ENCODE measurements at regions not wholly inside any gene's neighbourhood (a gene's known extent, or its start where the extent isn't known, plus 50 kb on each side); places are given as distances from the start of the nearest gene placed in this dataset.

DNA sequence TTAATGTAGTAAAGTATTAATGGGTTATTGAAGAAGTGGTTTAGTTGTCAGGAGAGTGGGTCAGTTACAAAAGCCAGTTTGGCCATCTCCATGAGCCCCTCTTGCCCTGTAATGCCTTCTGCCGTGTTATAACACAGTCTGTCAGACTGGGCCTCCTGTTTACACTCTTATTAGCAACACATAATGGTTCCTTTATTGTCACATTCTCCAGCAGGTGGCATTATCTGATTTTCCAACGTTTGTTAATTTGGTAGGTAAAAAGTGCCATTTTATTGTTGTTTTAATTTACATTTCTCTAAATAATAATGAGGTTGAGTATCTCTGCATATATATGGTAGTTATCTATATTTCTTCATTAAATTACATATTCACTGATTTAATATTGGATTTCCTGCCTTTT lies 560.8 kb downstream of the FGF13 start (continued):
- TF ChIP-seq ZSCAN20 (CRISPR knock-in tag; IDR thresholded peaks at IDR 0.05): no peak

DNA sequence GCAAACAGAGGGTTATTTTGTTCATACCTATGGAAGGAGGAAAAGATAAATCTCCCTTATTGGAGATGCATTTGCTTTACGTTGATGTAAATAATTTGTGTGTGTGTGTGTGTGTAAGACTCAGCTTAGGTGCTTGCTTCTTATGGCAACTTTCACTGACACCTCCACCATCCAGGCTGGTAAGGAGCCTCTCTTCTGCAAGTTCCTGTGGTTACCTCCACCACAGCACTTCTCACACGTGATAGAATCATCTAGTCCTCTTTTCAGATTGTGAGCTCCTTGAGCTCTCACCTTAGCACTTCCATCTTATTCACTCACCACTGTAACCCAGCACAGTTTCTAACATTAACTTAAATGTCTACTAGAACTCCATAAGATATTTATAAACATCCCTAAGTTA lies 553.7 kb downstream of the FGF13 start:
- ChIA-PET CTCF (no interaction called here), POLR2A (no interaction called here)
- no peak overlapping the region for H3K4me2 ChIP-seq
- 3% methylated on average over 2 of the region's 2 CpGs for WGBS (ENCODE audit: missing lambda C conversion rate)
- H3K27ac ChIP-seq: no peak overlapping the region
- no peaks in the 10 kb centered on the region for H3K4me1 ChIP-seq
- no peak overlapping the region for H3K4me3 ChIP-seq
- FAIRE-seq (no peak), ATAC-seq (no peak), DNase-seq (ENCODE audit: low read depth in 1 of 2, low spot score in 1 of 2) (no peak)
- H3K9me3 ChIP-seq: no peaks in the 10 kb centered on the region
- TF ChIP-seq RNF2 (IDR thresholded peaks at IDR 0.05; ENCODE audit: borderline replicate concordance, low read depth) (no peak), HDAC2 (IDR thresholded peaks at IDR 0.05) (no peak), CEBPB (IDR thresholded peaks at IDR 0.05) (no peak)

DNA sequence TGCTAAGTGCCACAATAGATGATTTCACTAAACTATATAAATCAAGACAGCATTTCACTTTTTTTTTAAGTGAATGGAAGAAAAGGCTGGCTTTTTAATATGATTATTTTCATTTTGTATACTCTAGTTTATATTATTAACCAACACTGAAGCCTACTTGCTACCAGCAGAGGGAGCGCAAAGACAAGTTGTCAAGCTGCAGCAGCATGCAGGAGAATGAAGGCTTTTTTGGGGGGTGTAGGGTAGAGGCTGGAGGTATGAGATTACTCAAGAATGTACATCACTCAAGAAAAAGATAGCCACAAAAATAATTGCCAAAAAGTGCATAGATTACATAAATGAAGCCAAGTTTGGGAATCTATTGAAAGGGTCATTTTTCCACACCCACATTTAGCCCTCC lies 519.5 kb downstream of the FGF13 start:
- H3K4me1 ChIP-seq: no peaks in the 10 kb centered on the region
- FAIRE-seq: no peak
- H3K27ac ChIP-seq: no peak overlapping the region
- CTCF ChIA-PET: no interaction called here
- WGBS (ENCODE audit: missing lambda C conversion rate): 8% methylated on average over 1 of the region's 1 CpG
- peak in 1 of 2 experiments; percentile 32 for DNase-seq (ENCODE audit: low read depth in 1 of 2, low spot score in 1 of 2)
- POLR2A ChIA-PET: no interaction called here
- no peak; a peak in 1 of 6 replicates for ATAC-seq
- H3K4me3 ChIP-seq: no peak overlapping the region
- H3K4me2 ChIP-seq: no peak overlapping the region
- TF ChIP-seq, protein P1, sequence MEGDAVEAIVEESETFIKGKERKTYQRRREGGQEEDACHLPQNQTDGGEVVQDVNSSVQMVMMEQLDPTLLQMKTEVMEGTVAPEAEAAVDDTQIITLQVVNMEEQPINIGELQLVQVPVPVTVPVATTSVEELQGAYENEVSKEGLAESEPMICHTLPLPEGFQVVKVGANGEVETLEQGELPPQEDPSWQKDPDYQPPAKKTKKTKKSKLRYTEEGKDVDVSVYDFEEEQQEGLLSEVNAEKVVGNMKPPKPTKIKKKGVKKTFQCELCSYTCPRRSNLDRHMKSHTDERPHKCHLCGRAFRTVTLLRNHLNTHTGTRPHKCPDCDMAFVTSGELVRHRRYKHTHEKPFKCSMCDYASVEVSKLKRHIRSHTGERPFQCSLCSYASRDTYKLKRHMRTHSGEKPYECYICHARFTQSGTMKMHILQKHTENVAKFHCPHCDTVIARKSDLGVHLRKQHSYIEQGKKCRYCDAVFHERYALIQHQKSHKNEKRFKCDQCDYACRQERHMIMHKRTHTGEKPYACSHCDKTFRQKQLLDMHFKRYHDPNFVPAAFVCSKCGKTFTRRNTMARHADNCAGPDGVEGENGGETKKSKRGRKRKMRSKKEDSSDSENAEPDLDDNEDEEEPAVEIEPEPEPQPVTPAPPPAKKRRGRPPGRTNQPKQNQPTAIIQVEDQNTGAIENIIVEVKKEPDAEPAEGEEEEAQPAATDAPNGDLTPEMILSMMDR (IDR thresholded peaks at IDR 0.05): peak; percentile 37; the same call in 2 of the 3 replicates
- TF ChIP-seq SMC3 (IDR thresholded peaks at IDR 0.05): peak; percentile 28; the same call in 1 of the 3 replicates
- TF ChIP-seq, protein P2, sequence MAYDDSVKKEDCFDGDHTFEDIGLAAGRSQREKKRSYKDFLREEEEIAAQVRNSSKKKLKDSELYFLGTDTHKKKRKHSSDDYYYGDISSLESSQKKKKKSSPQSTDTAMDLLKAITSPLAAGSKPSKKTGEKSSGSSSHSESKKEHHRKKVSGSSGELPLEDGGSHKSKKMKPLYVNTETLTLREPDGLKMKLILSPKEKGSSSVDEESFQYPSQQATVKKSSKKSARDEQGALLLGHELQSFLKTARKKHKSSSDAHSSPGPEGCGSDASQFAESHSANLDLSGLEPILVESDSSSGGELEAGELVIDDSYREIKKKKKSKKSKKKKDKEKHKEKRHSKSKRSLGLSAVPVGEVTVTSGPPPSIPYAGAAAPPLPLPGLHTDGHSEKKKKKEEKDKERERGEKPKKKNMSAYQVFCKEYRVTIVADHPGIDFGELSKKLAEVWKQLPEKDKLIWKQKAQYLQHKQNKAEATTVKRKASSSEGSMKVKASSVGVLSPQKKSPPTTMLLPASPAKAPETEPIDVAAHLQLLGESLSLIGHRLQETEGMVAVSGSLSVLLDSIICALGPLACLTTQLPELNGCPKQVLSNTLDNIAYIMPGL (CRISPR knock-in tag; IDR thresholded peaks at IDR 0.05; ENCODE audit: borderline replicate concordance): no peak
- TF ChIP-seq RAD21 (conservative IDR thresholded peaks at IDR 0.05 in 1 of 2, IDR thresholded peaks at IDR 0.05 in 1 of 2): peak; percentile 49 to 58
- TF ChIP-seq TP53 (CRISPR knock-in tag; IDR thresholded peaks at IDR 0.05): no peak
- H3K9me3 ChIP-seq: no peaks in the 10 kb centered on the region

DNA sequence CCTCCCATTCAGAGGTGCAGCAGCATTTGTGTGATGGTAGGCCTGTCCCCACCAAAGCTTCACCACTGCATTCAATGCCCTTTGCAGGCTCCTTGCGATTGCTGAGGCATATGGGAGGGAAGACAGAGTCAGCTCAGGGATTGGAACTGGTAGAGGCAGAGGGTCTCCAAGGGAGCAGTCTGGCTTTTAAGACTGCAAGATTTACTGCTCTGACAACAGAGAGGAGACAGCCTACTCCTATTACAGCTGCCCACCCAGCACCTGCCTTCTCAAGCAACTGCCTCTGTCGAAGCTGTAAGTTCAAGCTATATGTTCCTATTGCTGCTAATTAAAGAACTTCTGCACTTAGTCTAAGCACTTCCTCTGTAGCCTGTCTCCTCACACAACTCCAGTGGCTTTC lies 481.8 kb downstream of the FGF13 start:
- POLR2A ChIA-PET: no interaction called here
- WGBS (ENCODE audit: missing lambda C conversion rate): 0% methylated on average over 2 of the region's 2 CpGs
- FAIRE-seq: no peak

More for the DNA sequence above, 481.8 kb downstream of the FGF13 start:
- ATAC-seq (no peak), DNase-seq (ENCODE audit: low read depth in 1 of 2, low spot score in 1 of 2) (no peak)
- no peaks in the 10 kb centered on the region for H3K4me1 ChIP-seq
- H3K4me3 ChIP-seq: no peak overlapping the region
- H3K9me3 ChIP-seq: no peaks in the 10 kb centered on the region
- no peak overlapping the region for H3K27ac ChIP-seq
- H3K4me2 ChIP-seq: no peak overlapping the region
- CTCF ChIA-PET: no interaction called here
- TF ChIP-seq MAZ (IDR thresholded peaks at IDR 0.05; ENCODE audit: borderline replicate concordance, low read depth, low read length): no peak
- no peak for TF ChIP-seq CHD4 (IDR thresholded peaks at IDR 0.05; ENCODE audit: borderline replicate concordance)
- TF ChIP-seq TFCP2L1 (CRISPR knock-in tag; IDR thresholded peaks at IDR 0.05): no peak
- TF ChIP-seq NPAS2 (CRISPR knock-in tag; IDR thresholded peaks at IDR 0.05; ENCODE audit: borderline replicate concordance): no peak
- no peak for TF ChIP-seq RAD21 (conservative IDR thresholded peaks at IDR 0.05 in 1 of 2, IDR thresholded peaks at IDR 0.05 in 1 of 2)
- TF ChIP-seq, protein P3, sequence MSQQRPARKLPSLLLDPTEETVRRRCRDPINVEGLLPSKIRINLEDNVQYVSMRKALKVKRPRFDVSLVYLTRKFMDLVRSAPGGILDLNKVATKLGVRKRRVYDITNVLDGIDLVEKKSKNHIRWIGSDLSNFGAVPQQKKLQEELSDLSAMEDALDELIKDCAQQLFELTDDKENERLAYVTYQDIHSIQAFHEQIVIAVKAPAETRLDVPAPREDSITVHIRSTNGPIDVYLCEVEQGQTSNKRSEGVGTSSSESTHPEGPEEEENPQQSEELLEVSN (IDR thresholded peaks at IDR 0.05; ENCODE audit: borderline replicate concordance, low read depth): no peak
- TF ChIP-seq, protein P4, sequence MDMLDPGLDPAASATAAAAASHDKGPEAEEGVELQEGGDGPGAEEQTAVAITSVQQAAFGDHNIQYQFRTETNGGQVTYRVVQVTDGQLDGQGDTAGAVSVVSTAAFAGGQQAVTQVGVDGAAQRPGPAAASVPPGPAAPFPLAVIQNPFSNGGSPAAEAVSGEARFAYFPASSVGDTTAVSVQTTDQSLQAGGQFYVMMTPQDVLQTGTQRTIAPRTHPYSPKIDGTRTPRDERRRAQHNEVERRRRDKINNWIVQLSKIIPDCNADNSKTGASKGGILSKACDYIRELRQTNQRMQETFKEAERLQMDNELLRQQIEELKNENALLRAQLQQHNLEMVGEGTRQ (IDR thresholded peaks at IDR 0.05): no peak
- no peak for TF ChIP-seq CHD2 (IDR thresholded peaks at IDR 0.05; ENCODE audit: low read length, partially characterized antibody)
- no peak for TF ChIP-seq TP53 (CRISPR knock-in tag; IDR thresholded peaks at IDR 0.05)
- no peak for TF ChIP-seq SMC3 (IDR thresholded peaks at IDR 0.05)
- TF ChIP-seq NFE2L2 (conservative IDR thresholded peaks at IDR 0.05; ENCODE audit: low read length): no peak
- TF ChIP-seq HOXA7 (CRISPR knock-in tag; IDR thresholded peaks at IDR 0.05): no peak
- TF ChIP-seq JUN (IDR thresholded peaks at IDR 0.05): no peak
- TF ChIP-seq GATA3 (IDR thresholded peaks at IDR 0.05; ENCODE audit: borderline replicate concordance): no peak
- TF ChIP-seq, protein P5, sequence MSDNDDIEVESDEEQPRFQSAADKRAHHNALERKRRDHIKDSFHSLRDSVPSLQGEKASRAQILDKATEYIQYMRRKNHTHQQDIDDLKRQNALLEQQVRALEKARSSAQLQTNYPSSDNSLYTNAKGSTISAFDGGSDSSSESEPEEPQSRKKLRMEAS (IDR thresholded peaks at IDR 0.05): no peak
- TF ChIP-seq FOSB (CRISPR knock-in tag; IDR thresholded peaks at IDR 0.05): no peak
- TF ChIP-seq JUNB (IDR thresholded peaks at IDR 0.05): no peak

All from A549 (cell line).